Calu3 (cell line): ENCODE measurements at regions not wholly inside any gene's neighbourhood (a gene's known extent, or its start where the extent isn't known, plus 50 kb on each side); places are given as distances from the start of the nearest gene placed in this dataset.

ENCODE experiments used
- BruUV-seq: library from RNA; stranded (reverse); fragments of 400-500 nt; replicated peaks from 2 replicates; lab custom pipeline; 2021; lab: Mats Ljungman, UMichigan
- CTCF ChIA-PET: fragments of 300-600 bp; sonication (Branson Sonifier 250); formaldehyde crosslinking; loops from one replicate; lab custom pipeline; 2022; ENCODE audit warnings: antibody characterized with exemption; lab: Charles Lee
- DNase-seq: peaks from one replicate; pipeline ENCODE4 v3.0.0; 2022
- H3K27ac Mint-ChIP-seq: one replicate; pipeline ENCODE4 v1.8.0; 2022; ENCODE audit warnings: mixed read lengths; ENCODE audit not compliant: unreplicated experiment
- H3K27me3 Mint-ChIP-seq: one replicate; pipeline ENCODE4 v1.8.0; 2022; ENCODE audit warnings: mixed read lengths; ENCODE audit not compliant: unreplicated experiment
- H3K36me3 Mint-ChIP-seq: one replicate; pipeline ENCODE4 v1.8.0; 2022; ENCODE audit warnings: mild to moderate bottlenecking, moderate library complexity, mixed read lengths; ENCODE audit not compliant: insufficient read depth, unreplicated experiment
- H3K4me1 Mint-ChIP-seq: one replicate; pipeline ENCODE4 v1.8.0; 2022; ENCODE audit warnings: mild to moderate bottlenecking, low read depth, mixed read lengths; ENCODE audit not compliant: unreplicated experiment
- H3K4me3 Mint-ChIP-seq: one replicate; pipeline ENCODE4 v1.8.0; 2022; ENCODE audit warnings: mild to moderate bottlenecking, low read depth, moderate library complexity, mixed read lengths; ENCODE audit not compliant: unreplicated experiment
- H3K9me3 Mint-ChIP-seq: one replicate; pipeline ENCODE4 v1.8.0; 2022; ENCODE audit warnings: low read depth, mixed read lengths; ENCODE audit not compliant: unreplicated experiment
- CTCF ChIP-seq: fragments of 200-600 bp; IDR thresholded peaks from one replicate; pipeline ENCODE4 v1.8.0; 2022; ENCODE audit warnings: antibody characterized with exemption; ENCODE audit not compliant: unreplicated experiment
- intact Hi-C: fragments of 100-400 bp; cut with micrococcal nuclease; formaldehyde crosslinking; loops from one replicate; pipeline ENCODE4 v1.10.0; 2022; ENCODE audit not compliant: unreplicated experiment

DNA sequence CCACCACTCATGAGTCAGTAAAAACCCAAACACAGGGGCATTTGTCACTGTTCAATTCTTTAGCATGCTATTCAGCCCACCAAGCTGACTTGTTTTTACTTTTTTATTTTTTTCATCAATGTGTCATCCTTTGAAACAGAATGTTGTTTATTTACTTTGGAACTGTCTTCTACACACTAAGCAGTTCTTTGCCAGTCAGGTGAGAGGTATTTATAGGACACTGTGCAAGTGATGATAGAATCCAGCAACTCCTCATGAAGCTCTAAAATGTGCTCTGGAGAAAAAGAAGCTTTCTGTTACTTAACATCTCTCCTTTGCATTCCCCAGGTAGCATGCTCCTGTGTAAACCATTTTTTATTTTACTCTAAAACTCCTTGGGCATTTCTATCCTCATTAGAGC lies 582.0 kb upstream of the TMPRSS15 start:
- Mint-ChIP-seq H3K36me3 (no peaks in the 10 kb centered on the region), H3K4me1 (no peaks in the 10 kb centered on the region), H3K27ac (no peak overlapping the region), H3K4me3 (no peak overlapping the region), H3K27me3 (no peaks in the 10 kb centered on the region), H3K9me3 (peaks cover 8% of the 10 kb centered on the region)
- DNase-seq = no peak
- intact Hi-C loops = no loop called here
- BruUV-seq = no TSS peak
- CTCF ChIA-PET = no interaction called here
- TF ChIP-seq CTCF = no peak

DNA sequence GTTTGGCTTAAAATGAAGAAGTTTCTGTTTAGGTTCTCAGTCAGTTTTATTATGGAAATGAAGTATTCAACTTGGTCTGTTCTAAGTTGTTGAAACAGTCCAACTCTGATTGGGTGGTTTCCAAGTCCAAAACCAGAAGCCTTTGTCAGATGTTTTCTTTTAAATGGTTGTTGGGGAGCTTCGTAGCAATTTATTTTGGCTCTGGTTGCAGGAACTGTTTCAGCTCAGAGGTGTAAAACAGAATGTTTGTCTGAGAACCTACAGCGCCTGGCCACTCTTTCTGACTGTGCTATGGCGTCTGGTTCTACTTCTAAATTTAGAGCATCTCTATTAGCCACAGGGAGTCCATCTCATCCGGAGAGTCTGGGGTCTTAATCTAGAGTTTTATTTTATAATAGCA lies 582.6 kb upstream of the TMPRSS15 start:
- H3K27me3 Mint-ChIP-seq = no peaks in the 10 kb centered on the region
- no peaks in the 10 kb centered on the region for H3K36me3 Mint-ChIP-seq
- no peak overlapping the region for H3K27ac Mint-ChIP-seq
- no peak for TF ChIP-seq CTCF
- CTCF ChIA-PET = no interaction called here
- no peak for DNase-seq
- intact Hi-C loops = no loop called here
- H3K4me3 Mint-ChIP-seq = no peak overlapping the region
- no peaks in the 10 kb centered on the region for H3K4me1 Mint-ChIP-seq
- H3K9me3 Mint-ChIP-seq = peaks cover 8% of the 10 kb centered on the region
- BruUV-seq = no TSS peak

GRCh38 chr21:18987520-18988026 lies 584.0 kb upstream of the TMPRSS15 start:
- Mint-ChIP-seq H3K4me1 (no peaks in the 10 kb centered on the region), H3K36me3 (no peaks in the 10 kb centered on the region), H3K27me3 (no peaks in the 10 kb centered on the region), H3K27ac (no peak overlapping the region), H3K9me3 (peaks cover 8% of the 10 kb centered on the region), H3K4me3 (no peak overlapping the region)
- intact Hi-C loops = no loop called here
- no TSS peak for BruUV-seq
- no peak for TF ChIP-seq CTCF
- DNase-seq = no peak
- CTCF ChIA-PET = no interaction called here

- Mint-ChIP-seq H3K27ac (no peak overlapping the region), H3K4me1 (no peaks in the 10 kb centered on the region), H3K36me3 (no peaks in the 10 kb centered on the region), H3K27me3 (no peaks in the 10 kb centered on the region), H3K9me3 (peaks cover 2% of the 10 kb centered on the region), H3K4me3 (no peak overlapping the region)
- CTCF ChIA-PET = no interaction called here
- intact Hi-C loops = no loop called here
- no peak for DNase-seq
- TF ChIP-seq CTCF = no peak
- no TSS peak for BruUV-seq
These were observed 586.4 kb upstream of the TMPRSS15 start for GRCh38 chr21:18989953-18990495.
